ENCODE measurements at regions not wholly inside any gene's neighbourhood (a gene's known extent, or its start where the extent isn't known, plus 50 kb on each side); places are given as distances from the start of the nearest gene placed in this dataset.
"Not testable (repeated sequence)": the region's sequence is repeated elsewhere in the genome, so short reads cannot be mapped to it uniquely, and the experiment has no call there.

DNA sequence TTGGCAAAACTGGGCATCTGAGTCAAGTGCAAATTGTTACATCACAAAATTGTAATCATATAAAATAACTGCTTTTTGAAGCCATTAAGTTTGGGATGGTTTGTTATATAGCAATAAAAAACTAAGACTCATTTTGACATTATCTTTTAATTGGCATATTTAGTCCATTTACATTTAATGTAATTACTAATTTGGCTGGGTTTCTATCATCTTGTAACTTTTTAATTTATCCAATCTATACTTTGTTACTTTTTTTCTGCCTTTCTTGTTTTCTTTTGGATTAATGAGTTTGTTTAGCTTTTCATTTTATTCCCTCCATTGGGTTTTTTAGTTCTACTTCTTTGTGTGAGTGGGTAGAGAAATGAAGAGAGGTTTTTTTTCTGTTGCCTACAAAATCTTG, 76.3 kb downstream of the DRAM2 start:
- no peak for DNase-seq (ENCODE audit: low read depth)

DNA sequence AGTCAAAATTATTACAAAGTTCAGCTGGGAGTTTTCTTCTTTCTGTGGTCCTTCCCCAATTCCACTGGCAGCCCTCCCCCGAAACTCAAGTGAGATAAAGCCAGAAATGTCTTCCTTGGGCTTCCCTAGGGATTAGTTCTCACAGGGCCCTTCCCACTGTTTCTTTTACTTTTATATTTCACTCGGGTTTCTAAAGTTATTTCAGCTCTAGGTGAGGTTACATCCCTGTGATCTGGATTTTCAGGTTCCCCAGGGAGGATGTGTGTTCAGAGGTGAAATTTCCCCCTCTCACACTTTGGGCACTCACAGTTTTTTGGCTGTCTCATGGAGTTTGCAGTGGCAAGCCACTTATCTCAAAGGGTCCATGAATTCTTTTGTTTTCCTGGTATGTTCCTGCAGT, 77.3 kb downstream of the DRAM2 start:
- DNase-seq (ENCODE audit: low read depth), result no peak

DNA sequence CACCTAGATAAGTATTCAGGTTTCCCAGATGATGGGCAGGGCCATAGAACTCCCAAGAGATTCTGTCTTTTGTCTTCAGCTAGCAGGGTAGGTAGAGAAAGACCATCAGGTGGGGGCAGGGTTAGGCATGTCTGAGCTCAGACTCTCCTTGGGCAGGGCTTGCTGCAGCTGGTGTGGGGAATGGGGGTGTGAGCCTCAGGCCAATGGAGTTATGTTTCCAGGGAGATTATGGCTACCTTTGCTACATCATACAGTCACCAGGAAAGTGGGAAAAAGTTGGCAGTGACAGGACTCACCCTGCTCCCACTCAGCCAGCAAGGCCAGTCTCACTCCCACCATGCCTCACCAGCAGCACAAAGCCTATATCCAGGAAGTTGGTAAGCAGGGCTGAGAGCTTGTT, 77.8 kb downstream of the DRAM2 start:
- no peak for DNase-seq (ENCODE audit: low read depth)

DNA sequence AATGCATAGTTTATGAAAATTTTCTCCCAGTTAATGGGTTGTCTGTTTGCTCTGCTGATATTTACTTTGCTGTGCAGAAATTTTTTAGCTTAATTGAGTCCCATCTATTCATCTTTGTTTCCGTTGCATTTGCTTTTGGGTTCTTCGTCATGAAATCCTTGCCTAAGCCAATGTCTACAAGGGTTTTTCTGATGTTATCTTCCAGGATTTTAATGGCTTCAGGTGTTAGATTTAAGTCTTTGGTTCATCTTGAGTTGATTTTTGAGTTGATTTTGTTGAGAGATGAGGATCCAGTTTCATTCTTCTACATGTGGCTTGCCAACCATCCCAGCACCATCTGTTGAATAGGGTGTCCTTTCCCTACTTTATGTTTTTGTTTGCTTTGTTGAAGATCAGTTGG, 85.2 kb downstream of the DRAM2 start:
- DNase-seq (ENCODE audit: low read depth), result no peak

DNA sequence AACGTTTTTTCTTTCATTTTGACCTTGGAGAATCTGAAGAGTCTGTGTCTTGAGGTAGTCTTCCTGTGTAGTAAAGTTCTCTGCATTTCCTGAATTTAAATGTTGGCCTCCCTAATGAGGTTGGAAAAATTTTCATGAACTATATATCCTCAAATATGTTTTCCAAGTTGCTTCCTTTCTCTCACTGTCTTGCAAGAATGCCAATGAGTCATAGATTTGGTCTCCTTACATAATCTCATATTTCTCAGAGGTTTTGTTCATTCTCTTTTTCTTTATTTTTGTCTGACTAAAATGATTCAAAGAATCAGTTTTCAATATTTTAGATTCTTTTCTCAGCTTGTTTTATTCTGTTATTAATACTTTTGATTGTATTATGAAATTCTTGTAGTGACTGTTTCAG, 87.6 kb downstream of the DRAM2 start:
- DNase-seq (ENCODE audit: low read depth), result no peak

DNA sequence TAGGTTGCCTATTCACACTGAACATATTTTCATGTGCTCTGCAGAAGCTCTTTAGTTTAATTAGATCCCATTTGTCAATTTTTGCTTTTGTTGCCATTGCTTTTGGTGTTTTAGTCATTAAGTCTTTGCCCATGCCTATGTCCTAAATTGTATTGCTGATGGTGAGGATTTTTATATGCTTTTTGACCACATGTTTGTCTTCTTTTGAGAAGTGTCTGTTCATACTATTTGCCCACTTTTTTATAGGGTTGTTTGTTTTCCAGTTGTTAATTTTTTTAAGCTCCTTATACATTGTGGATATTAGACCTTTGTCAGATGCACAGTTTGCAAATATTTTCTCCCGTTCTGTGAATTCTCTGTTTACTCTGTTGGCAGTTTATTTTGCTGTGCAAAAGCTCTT, 84.5 kb upstream of the LRIF1 start:
- DNase-seq (ENCODE audit: low read depth), result not testable (repeated sequence)

DNA sequence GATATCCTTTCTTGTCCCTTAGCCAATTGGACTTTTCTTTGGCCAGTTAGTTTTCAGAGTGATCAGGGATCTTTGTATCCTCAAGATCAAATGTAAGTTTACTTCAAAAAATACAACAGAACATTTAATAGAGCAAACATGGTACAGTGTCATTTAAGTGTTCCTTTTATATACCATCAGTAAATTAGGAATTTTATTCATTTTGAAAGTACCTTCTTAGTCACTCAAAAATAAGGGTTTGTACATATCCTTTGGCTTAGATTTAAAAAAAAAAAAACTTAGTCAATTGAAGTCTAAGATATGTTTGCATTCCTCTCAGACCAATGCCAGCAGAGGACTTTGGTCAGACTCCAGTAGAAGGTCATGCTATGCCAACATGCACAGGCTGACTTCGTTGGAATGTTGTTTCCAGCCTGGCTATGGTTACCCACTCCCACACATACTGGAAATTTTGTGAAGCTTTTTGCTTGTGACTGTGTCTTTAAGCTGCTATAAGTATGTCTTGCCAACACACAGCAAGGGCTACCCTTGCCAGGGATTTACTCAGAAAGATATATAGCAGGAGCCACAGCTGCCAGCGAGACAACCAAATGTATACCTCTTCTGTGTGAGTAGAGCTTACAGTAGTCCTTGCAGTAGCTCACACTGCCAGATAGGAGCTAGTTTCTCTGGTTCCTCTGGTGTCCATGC, 81.5 kb upstream of the LRIF1 start:
- DNase-seq (ENCODE audit: low read depth), result no peak

DNA sequence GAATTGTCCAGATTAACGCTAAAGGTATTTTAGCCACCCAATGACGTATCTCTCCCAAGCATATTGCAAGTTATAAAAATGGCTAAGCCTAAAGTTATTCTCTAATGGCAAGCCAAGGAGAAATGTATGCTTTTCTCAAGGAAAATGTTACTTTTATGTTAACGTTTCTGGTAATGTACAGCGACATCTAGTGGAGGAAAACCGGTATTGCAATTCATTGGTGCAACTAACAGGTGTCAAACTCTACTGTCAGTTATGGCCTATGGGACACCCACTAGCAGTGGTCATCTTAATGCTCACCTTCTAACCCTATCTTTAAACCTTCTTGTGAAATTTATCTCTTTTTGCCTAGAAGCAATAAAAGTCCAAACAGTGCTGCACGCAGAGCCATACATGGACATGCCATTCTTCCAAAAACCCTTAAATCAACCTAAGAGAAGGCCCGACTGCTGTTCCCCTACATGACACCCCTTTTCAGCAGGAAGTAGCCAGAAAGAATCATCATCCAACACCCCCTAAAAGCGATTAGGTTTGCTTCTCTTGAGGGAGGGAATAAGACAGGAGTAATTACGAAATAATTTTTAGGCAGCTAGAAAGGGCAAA, 68.7 kb upstream of the LRIF1 start:
- DNase-seq (ENCODE audit: low read depth), result peak; percentile 25

DNA sequence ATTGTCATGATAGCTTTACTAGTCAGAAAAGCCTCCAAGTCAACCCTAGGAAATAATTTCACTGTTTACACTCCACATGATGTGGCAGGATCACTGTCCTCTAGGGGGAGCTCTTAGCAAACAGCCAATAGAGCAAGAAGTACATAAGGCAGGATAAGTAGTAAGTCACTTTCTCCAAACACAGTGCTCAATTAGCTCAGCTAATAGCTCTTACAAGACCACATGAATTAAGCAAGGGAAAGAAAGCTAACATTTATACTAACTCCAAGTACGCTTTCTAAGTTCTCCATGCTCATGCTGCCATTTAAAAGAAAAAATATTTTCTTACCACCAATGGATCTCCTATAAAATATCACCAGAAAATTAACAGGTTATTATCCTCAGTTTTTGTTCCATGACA, 66.9 kb upstream of the LRIF1 start:
- DNase-seq (ENCODE audit: low read depth), result peak; percentile 44

DNA sequence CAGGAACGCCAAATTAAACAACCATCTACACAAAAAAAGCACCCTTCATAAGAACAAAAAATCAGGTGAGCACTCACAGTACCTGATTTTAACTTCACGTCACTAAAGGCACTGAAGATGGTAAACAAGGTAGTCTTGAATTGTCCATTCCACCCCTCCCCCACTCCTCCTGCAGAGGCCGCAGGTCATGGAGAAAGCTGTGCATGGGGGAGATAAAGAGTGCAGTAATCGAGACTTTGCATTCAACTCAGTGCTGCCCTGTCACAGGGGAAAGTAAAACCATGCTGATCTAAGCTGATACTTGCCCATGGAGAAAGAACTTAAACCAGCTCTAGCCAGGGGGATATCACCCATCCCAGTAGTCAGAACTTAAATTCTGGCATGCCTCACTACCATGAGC, 61.4 kb upstream of the LRIF1 start:
- no peak for DNase-seq (ENCODE audit: low read depth)

DNA sequence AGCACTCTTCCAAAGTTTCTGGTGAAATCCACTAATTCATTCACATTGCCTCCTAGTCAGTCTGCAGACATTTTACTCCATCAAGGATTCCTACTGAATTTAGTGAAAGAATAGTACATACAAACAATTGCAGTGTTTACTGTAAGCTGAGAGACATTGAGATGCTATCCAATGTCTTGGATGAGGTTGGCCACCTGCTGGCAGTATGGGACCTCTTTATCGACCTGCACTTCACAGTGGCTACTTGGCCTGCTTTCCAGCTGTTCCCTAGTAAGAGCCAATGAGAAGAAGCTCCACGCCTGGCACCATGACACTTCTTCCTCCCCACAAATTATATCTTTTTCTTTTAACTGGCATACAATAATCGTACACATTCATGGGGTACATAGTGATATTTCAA, 51.5 kb upstream of the LRIF1 start:
- DNase-seq (ENCODE audit: low read depth), result no peak

All from renal cortical epithelial cell (primary cell).